PC-3 (cell line): ENCODE measurements at regions not wholly inside any gene's neighbourhood (a gene's known extent, or its start where the extent isn't known, plus 50 kb on each side); places are given as distances from the start of the nearest gene placed in this dataset.

ENCODE experiments used
- ATAC-seq: fragments of 200-7000 bp; cut with Tn5 transposase; 2 replicates; pipeline ENCODE4 v1.9.1; 2020; ENCODE audit warnings: mild to moderate bottlenecking, moderate library complexity
- BruUV-seq: library from RNA; stranded (reverse); fragments of 400-500 nt; replicated peaks from 2 replicates; lab custom pipeline; 2021; lab: Mats Ljungman, UMichigan
- CTCF ChIA-PET: fragments of 300-600 bp; sonication (Branson Sonifier 250); formaldehyde crosslinking; loops from one replicate; lab custom pipeline; 2022; ENCODE audit warnings: antibody characterized with exemption; lab: Charles Lee
- POLR2A ChIA-PET: fragments of 300-600 bp; sonication (Branson Sonifier 250); formaldehyde crosslinking; loops from one replicate; lab custom pipeline; 2022; ENCODE audit warnings: antibody characterized with exemption; ENCODE audit not compliant: unreplicated experiment; lab: Charles Lee
- DNase-seq: peaks from one replicate; pipeline ENCODE4 v3.0.0-alpha.2; 2015
- H2AFZ ChIP-seq: fragments of 300-600 bp; sonication (generic); 2 replicates; pipeline ENCODE4 v1.6.0; 2016; ENCODE audit warnings: antibody characterized with exemption, low read length
- H3F3A ChIP-seq: fragments of 300-600 bp; sonication (generic); one replicate; pipeline ENCODE4 v1.6.0; 2017; ENCODE audit warnings: antibody characterized with exemption, low read length, control low read depth, mild to moderate bottlenecking; ENCODE audit not compliant: unreplicated experiment
- H3K27ac ChIP-seq: fragments of 300-600 bp; sonication (generic); 2 replicates; pipeline ENCODE4 v1.5.1; 2016; ENCODE audit warnings: mild to moderate bottlenecking, low read length
- H3K27me3 ChIP-seq: fragments of 300-600 bp; sonication (generic); 2 replicates; pipeline ENCODE4 v1.6.1; 2016; ENCODE audit warnings: low read length, mixed read lengths
- H3K36me3 ChIP-seq: fragments of 300-600 bp; sonication (generic); 2 replicates; pipeline ENCODE4 v1.6.1; 2016; ENCODE audit warnings: low read depth, mixed run types, low read length, mixed read lengths
- H3K4me1 ChIP-seq: fragments of 300-600 bp; sonication (generic); 2 replicates; pipeline ENCODE4 v1.5.1; 2016; ENCODE audit warnings: low read length; ENCODE audit not compliant: insufficient read depth
- H3K4me2 ChIP-seq: fragments of 300-600 bp; sonication (generic); 2 replicates; pipeline ENCODE4 v1.6.0; 2016; ENCODE audit warnings: low read length
- H3K4me3 ChIP-seq: fragments of 300-600 bp; sonication (generic); 2 replicates; pipeline ENCODE4 v1.5.1; 2016; ENCODE audit warnings: mild to moderate bottlenecking, low read length, mixed read lengths
- H3K79me2 ChIP-seq: fragments of 300-600 bp; sonication (generic); 2 replicates; pipeline ENCODE4 v1.6.1; 2017; ENCODE audit warnings: low read length, mixed read lengths
- H3K9ac ChIP-seq: fragments of 300-600 bp; sonication (generic); 2 replicates; pipeline ENCODE4 v1.6.0; 2016; ENCODE audit warnings: mild to moderate bottlenecking, low read length
- H3K9me2 ChIP-seq: fragments of 300-600 bp; sonication (generic); replicated peaks from 2 replicates; pipeline ENCODE4 v1.6.1; 2016; ENCODE audit warnings: mixed run types, low read length, mixed read lengths
- H3K9me3 ChIP-seq: fragments of 300-600 bp; sonication (generic); 2 replicates; pipeline ENCODE4 v1.6.1; 2016; ENCODE audit warnings: low read length, mixed read lengths
- H4K20me1 ChIP-seq: fragments of 300-600 bp; sonication (generic); 2 replicates; pipeline ENCODE4 v1.6.1; 2016; ENCODE audit warnings: low read length, mixed read lengths
- EZH2 ChIP-seq: fragments of 300-600 bp; sonication (generic); IDR thresholded peaks from one replicate; pipeline ENCODE4 v1.6.1; 2017; ENCODE audit warnings: antibody characterized with exemption, mild to moderate bottlenecking, low read length; ENCODE audit not compliant: unreplicated experiment
- EZH2phosphoT487 ChIP-seq: fragments of 300-600 bp; sonication (generic); IDR thresholded peaks from 2 replicates; pipeline ENCODE4 v1.6.1; 2018; ENCODE audit warnings: mild to moderate bottlenecking, antibody characterized with exemption, low read length, borderline replicate concordance
- intact Hi-C: fragments of 100-400 bp; cut with micrococcal nuclease; formaldehyde crosslinking; loops from 2 replicates; pipeline ENCODE4 v1.9.0; 2023
- TF ChIP-seq, protein P1 (sequence below): fragments of 300-600 bp; sonication (generic); conservative IDR thresholded peaks from 2 replicates; pipeline ENCODE4 v1.5.1; 2017; ENCODE audit warnings: antibody characterized with exemption, low read depth, mild to moderate bottlenecking, low read length

- no peaks in the 10 kb centered on the region for H3K9me3 ChIP-seq
- H4K20me1 ChIP-seq, result no peaks in the 10 kb centered on the region
- intact Hi-C loops, result no loop called here
- H3K4me3 ChIP-seq, result no peak overlapping the region
- no peak for TF ChIP-seq EZH2
- TF ChIP-seq EZH2phosphoT487, result no peak
- TF ChIP-seq, protein P1, sequence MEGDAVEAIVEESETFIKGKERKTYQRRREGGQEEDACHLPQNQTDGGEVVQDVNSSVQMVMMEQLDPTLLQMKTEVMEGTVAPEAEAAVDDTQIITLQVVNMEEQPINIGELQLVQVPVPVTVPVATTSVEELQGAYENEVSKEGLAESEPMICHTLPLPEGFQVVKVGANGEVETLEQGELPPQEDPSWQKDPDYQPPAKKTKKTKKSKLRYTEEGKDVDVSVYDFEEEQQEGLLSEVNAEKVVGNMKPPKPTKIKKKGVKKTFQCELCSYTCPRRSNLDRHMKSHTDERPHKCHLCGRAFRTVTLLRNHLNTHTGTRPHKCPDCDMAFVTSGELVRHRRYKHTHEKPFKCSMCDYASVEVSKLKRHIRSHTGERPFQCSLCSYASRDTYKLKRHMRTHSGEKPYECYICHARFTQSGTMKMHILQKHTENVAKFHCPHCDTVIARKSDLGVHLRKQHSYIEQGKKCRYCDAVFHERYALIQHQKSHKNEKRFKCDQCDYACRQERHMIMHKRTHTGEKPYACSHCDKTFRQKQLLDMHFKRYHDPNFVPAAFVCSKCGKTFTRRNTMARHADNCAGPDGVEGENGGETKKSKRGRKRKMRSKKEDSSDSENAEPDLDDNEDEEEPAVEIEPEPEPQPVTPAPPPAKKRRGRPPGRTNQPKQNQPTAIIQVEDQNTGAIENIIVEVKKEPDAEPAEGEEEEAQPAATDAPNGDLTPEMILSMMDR, result no peak
- no peaks in the 10 kb centered on the region for H3K36me3 ChIP-seq
- no peaks in the 10 kb centered on the region for H3K9me2 ChIP-seq
- H2AFZ ChIP-seq, result no peak overlapping the region
- BruUV-seq, result no TSS peak
- no peaks in the 10 kb centered on the region for H3K79me2 ChIP-seq
- H3K27ac ChIP-seq, result no peak overlapping the region
- no peaks in the 10 kb centered on the region for H3K27me3 ChIP-seq
- ChIA-PET POLR2A (no interaction called here), CTCF (no interaction called here)
- no peaks in the 10 kb centered on the region for H3K4me1 ChIP-seq
- H3F3A ChIP-seq, result no peaks in the 10 kb centered on the region
- no peak for ATAC-seq
- H3K4me2 ChIP-seq, result no peak overlapping the region
- no peak overlapping the region for H3K9ac ChIP-seq
- no peak for DNase-seq
These were observed 526.5 kb downstream of the GALR1 start for GRCh38 chr18:77776104-77776503.

- Histone ChIP-seq H3K4me1 (no peaks in the 10 kb centered on the region), H3K9me3 (no peaks in the 10 kb centered on the region), H3K9ac (no peak overlapping the region), H3K27me3 (no peaks in the 10 kb centered on the region), H3K27ac (no peak overlapping the region), H4K20me1 (no peaks in the 10 kb centered on the region), H3K4me2 (no peak overlapping the region), H3K79me2 (no peaks in the 10 kb centered on the region), H2AFZ (no peak overlapping the region), H3F3A (no peaks in the 10 kb centered on the region), H3K36me3 (no peaks in the 10 kb centered on the region), H3K4me3 (no peak overlapping the region), H3K9me2 (no peaks in the 10 kb centered on the region)
- intact Hi-C loops, result no loop called here
- ATAC-seq (no peak), DNase-seq (no peak)
- CTCF ChIA-PET, result no interaction called here
- POLR2A ChIA-PET, result no interaction called here
- no TSS peak for BruUV-seq
- no peak for TF ChIP-seq EZH2
- TF ChIP-seq, protein P1, result no peak
- no peak for TF ChIP-seq EZH2phosphoT487
These were observed 527.5 kb downstream of the GALR1 start for GRCh38 chr18:77777163-77777562.

- H3K79me2 ChIP-seq, result no peaks in the 10 kb centered on the region
- no peak overlapping the region for H3K4me3 ChIP-seq
- no peaks in the 10 kb centered on the region for H3K9me2 ChIP-seq
- BruUV-seq, result no TSS peak
- no peak for TF ChIP-seq EZH2phosphoT487
- TF ChIP-seq, protein P1, result no peak
- TF ChIP-seq EZH2, result no peak
- DNase-seq, result no peak
- ChIA-PET POLR2A (no interaction called here), CTCF (no interaction called here)
- H3F3A ChIP-seq, result no peaks in the 10 kb centered on the region
- ATAC-seq, result no peak; the same call in 1 of the 2 replicates
- H3K27ac ChIP-seq, result no peak overlapping the region
- H3K27me3 ChIP-seq, result peaks cover 55% of the 10 kb centered on the region
- no peaks in the 10 kb centered on the region for H3K36me3 ChIP-seq
- H2AFZ ChIP-seq, result no peak overlapping the region
- H3K4me2 ChIP-seq, result no peak overlapping the region
- H3K4me1 ChIP-seq, result no peaks in the 10 kb centered on the region
- intact Hi-C loops, result no loop called here
- no peak overlapping the region for H3K9ac ChIP-seq
- no peaks in the 10 kb centered on the region for H4K20me1 ChIP-seq
- no peaks in the 10 kb centered on the region for H3K9me3 ChIP-seq
These were observed 535.2 kb downstream of the GALR1 start for GRCh38 chr18:77784759-77785379.
